Limb (tissue), 2 donors: ENCODE measurements at regions not wholly inside any gene's neighbourhood (a gene's known extent, or its start where the extent isn't known, plus 50 kb on each side); places are given as distances from the start of the nearest gene placed in this dataset.

Experiments used
- DNase-seq, 2 donors: peaks; one replicate each; pipeline ENCODE4 v3.0.0-alpha.2; 2016; ENCODE audit errors: extremely low spot score in 2 of 2

DNA sequence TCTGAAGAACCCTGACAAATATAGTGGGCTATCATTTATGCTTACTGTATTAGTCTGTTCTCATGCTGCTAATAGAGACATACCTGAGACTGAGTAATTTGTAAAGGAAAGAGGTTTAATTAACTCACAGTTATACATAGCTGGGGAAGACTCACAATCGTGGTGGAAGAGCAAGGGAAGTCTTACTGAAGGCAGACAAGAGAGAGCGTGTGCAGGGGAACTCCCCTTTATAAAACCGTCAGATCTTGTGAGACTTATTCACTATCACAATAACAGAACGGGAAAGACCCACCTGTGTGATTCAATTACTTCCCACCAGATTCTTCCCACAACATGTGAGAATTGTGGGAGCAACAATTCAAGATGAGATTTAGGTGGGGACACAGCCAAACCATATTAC is 526.8 kb upstream of the GOT2 start:
- DNase-seq: no peak

DNA sequence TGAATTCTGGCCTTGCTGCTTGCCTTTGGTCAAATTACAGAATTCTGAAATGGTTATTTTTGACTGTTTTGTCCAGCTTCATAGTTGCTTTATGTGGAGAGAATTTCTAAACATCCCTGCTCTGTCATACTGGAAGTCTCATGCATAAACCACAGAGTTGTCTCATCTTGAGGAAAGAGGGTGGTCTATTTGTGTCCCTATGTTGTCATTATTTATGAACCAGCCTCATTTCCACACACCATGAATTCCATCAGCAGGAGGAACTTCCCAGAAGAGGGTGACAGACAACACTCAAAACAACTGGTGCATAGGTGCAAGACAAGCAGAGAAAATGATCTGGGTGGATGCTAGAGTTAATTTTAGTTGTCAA is 525.8 kb upstream of the GOT2 start:
- no peak for DNase-seq

DNA sequence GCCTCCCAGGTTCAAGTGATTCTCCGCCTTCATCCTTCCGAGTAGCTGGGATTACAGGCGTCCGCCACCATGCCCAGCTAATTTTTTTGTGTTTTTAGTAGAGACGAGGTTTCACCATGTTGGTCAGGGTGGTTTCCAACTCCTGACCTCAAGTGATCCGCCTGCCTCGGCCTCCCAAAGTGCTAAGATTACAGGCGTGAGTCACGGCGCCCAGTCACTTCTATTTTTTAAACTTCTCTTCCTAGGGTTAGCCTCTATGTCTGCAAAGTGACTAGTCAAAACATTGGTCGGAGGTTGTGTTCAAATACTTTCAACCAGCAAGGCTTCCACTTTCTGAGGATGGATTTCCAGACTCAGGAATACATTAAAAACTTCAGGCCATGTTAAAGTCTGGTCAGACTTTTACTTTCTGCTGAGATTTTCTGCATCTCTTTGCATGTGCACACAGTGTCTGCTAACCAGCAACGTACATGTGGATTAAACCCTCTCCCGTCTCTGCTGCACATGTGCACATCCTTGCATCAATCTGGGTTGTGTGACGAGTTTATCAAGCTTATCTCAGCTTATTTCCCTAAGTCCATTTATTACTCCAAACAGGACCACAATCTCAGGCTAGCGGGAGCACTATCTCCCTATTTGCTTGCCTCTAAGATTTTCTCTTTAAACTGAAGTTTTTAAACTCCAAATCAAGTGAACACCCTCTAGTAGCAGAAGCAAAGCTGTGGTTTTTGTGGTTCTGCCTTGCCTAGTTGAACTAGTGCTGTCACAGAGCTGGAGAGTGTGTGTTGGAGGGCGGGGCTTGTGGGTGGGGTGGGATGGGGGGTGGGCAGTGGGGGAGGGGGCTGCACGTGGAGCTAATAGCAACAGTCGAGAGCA is 525.2 kb upstream of the GOT2 start:
- no peak for DNase-seq

DNA sequence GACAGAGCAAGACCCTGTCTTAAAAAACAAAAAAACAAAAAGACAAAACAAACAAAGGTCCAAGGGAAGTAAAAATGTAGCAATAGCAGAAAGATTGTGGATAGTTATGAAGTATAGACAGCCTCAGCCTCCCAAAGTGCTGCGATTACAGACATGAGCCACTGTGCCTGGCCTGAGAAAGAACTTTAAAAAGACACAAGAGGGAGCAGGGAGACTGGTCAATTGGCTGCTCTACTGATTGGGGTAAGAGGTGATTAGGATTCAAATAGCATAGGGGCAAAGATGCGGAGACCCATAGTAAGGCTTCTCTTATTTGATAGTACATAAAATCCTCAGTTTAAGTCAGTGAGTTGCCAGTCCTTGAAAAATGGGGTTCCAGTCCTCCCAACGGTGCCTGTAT is 518.2 kb upstream of the GOT2 start:
- no peak for DNase-seq

DNA sequence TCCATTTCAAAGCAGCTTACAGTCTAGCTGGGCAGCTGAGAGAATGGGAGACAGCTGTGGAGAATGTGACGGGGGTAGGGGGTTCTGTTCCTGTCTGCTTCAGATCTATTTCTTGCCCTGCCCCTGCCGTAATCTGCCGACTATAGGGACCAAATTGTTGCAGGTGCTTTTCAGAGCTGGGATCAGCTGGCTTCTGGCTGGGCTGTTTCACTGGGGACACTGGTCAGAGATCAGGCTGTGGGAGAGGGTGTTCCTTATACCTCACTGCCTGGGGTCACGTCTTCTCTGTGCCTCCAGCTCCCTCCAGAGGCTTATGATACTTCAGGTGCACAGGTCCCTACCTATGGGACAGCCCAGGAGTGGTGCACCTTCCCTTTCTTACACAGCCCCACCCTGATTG is 514.9 kb upstream of the GOT2 start:
- DNase-seq: no peak

DNA sequence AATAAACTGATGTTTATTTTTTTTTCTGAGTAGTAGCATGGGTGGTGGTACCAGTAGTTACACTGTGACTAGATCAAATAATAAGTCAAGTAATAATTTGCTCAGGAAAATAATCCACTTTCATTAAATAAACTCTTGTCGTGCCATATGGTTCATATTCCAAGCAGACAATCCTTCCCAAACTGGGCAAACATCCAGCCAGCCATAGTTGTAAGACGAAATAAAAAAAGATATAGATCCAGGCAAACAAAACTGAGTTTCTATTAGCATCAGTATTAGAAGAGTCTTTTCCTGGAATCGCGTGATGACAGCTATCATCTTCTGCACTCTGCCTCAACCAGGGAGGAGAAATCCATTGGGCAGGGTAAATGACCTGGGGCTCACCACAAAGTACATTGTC is 508.4 kb upstream of the GOT2 start:
- peak in 1 of 2 donors; percentile 25 for DNase-seq

DNA sequence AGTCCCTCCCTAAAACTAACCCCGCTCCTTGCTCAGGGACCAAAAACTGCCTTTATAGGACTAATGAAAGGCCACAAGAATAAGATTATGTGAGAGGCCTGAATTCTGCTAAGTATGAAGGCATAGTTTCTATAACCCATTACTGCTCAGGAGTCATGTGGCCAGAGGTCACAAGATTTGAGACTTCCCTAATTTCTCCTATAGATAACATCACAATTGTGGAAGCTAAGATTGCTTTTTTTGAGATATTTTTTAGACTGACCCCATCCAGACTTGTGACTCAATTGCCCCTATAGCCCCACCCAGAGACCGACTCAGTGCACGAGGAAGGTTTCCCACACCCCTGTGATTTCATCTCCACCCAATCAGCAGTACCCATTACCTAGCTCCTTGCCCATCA is 504.1 kb upstream of the GOT2 start:
- no peak for DNase-seq

DNA sequence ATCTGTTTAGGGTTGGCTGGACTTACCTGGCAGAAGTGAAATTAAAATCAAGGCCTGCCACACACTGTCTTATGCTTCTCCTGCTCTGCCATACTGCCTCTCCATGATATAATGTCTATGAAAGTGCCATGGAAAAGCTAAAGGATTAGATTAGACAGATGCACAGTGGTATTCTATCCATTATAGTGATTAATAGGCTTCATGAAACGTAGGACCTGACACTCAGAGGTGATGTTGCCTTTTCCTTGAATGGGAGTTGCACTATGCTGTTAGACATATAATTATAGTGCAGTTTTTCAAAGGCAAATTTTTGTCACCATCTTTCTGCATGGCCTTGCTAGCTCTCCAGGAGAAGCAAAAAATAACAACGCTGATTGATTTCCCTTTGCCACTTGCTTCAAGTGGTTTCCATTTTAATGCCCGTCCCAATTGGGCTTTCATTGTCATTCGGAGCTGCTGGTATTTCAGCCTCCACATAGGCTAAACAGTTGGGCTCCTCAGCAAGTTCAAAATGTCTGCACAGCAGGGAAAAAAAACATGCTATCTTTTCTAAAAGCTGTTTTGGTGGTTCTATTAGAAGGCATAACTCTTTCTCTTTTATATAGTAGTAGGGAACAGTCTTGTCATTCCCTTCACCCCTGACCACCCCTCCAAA is 502.8 kb upstream of the GOT2 start:
- no peak for DNase-seq

DNA sequence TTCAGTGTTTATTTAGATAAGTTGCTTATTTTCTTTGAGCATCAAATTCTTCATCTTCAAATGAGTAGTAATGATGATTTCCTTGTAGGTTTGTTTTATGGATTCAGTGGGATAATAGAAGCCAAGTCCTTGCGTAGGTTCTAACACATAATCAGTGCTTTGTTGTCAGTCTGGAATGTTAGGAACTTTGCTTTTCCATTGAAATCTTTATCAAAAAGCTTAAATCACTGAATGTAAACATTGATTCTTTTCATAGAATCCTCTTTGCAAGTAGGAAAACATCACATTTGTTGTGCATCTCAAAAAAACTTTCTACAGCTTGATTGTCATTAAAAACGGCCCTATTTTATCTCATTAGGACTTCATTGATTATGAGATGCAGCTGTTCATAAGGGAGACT is 490.3 kb upstream of the GOT2 start:
- no peak for DNase-seq

DNA sequence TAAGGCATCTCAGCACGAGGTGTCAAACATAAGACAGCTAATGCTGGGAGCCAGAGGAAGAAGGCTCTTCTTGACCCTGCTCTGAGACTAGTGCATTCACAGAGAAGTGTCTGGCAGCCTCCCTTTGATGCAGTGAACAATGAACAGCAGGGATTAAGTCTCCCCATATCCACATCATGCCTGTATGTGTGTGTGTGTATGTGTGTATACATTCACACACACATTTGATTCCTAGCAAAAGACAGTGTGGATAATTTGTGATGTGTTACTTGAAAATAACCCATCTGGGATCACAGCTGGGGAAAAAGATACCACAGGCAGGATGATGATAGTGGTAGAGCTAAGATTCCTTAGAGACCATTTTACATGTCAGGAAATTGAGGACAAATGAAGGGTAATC is 485.9 kb upstream of the GOT2 start:
- DNase-seq: no peak

DNA sequence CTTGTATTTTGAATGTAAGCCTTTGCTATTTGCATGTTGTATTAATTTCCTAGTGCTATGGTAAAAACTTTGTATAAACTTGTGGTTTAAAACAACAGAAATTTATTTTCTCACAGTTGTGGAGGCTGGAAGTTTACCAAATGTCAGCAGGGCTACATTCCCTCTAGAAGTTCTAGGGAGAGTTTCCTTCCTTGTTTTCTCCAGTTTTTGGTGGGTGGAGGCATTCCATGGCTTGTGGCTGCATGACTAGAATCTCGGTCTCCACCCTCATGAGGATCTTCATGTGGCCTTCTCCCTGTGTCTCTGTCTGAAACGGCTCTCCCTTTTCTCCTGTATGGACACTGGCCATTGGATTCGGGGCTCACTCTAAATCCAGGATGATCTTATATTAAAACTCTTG is 482.2 kb upstream of the GOT2 start:
- no peak for DNase-seq

DNA sequence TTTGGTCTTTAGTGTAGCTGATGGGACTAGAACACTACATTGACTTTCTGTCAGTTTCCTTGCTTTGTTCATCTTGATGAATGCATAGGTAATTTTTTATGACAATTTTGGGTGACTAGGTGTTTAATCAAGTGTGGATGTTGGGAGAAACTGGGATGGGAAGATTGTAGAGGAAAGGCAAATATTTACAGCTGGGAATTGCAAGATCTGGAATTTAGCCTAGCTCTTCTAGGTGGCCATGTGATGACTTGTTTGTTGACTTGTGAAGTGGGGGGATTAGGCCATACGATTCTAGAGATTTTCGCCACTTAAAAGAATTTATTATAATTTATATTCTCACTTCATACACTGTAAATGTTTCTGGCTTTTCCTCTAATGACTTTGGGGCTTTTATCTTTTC is 480.3 kb upstream of the GOT2 start:
- DNase-seq: no peak

DNA sequence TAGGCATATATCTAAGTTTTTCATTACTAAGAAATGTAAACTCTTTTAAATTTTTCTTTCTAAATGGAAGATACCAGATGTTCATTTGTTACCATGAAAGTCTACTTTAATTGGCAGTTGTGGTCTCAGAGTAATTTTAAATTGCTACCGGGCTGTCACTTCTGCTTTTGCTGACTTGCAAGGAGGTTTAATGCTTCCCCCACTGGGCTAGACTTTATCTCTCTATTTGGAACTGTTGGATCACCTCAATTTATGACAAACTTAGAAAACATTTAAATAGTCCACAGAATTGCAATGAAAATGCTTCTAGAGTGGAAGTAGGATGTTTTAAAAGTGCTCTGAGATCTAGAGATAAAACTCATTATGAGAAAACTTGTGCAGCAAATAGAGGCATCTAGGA is 479.8 kb upstream of the GOT2 start:
- no peak for DNase-seq

DNA sequence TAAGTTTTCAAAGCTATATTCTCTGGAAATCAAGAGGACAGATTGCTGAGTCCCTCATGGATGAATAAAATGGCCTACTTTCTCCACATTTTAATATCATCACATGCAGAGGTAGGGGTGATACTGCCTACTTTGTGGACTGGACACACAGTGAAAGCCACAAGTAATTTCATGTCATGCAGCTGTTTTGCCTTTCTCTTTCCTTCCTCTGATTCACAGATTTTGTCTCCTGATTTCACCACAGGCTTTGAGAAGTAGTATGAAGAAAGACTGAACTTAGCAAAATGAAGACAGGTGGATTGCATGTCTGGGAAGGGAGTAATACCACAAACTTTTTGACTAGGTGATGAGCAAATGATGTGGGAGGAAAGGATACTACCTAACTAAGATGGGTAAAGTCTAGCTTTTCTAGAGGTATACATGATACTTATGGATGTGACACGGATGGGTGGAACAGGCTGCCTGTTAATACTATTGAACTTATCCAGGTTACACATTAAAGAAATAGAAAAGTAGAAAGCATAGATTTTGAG is 478.4 kb upstream of the GOT2 start:
- DNase-seq: no peak

DNA sequence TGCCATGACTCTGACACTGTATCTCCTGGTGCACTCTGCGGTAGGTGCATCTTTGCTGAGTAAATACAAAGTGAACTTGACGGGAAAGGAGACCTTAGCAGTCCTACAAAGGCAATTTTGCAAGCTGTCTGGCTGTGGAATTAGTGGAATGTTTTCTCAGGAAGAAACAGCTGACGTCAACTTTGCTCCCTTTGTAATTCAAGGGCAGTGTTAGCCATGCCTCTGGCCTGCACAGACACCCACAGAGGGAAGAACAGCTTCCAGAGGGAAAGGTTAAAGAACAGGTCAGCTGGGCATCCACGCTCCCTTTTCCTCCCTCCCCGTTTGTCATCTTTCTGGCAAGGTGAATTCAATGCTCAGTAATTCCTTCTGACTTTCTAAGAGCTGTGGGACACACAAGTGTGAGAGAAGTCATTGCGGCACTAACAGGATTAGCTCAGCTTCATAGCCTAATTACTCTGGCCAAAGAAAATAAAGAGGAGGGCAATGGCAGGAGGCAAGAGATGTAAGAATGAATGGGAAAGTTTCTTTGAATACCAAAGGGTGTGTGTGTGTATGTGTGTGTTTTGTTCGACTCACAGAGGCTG is 476.9 kb upstream of the GOT2 start:
- peak in 1 of 2 donors; percentile 19 for DNase-seq

DNA sequence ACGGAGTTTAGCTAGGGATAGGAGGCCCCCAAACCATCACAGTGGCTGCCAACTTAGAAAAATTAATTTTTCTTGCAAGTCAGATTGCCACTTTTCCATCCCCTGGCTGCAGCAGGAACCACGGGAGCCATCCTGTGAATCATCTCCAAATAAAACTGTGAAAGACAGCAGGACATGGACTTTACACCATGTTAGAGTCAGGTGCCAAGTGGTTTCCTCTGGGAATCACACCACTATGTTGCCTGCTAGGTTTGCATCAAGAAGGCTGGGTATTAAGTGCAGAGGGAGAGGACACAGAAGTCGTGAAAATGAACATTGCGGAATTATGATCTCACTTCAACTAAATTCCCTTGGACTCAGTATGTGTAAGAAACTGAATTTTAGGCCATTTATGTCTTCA is 471.3 kb upstream of the GOT2 start:
- DNase-seq: no peak

DNA sequence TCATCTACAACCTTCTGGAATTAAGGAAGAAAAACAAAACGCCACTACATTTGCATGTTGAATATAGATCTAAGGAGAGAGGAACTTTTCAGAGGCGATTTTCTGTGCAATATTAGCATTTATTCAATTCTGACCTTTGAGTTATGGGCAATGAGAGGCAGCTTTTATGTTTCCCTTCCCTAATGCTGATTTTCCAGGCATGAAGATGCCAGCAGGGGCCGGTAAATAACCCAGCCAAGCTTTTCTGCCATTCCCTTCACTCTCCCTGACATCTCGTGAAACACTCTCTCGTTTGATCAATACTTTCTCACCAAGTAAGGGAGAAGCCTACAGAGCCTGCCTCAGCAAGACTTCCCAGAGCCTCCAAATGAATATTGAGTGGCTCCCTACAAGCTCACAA is 470.5 kb upstream of the GOT2 start:
- no peak for DNase-seq

DNA sequence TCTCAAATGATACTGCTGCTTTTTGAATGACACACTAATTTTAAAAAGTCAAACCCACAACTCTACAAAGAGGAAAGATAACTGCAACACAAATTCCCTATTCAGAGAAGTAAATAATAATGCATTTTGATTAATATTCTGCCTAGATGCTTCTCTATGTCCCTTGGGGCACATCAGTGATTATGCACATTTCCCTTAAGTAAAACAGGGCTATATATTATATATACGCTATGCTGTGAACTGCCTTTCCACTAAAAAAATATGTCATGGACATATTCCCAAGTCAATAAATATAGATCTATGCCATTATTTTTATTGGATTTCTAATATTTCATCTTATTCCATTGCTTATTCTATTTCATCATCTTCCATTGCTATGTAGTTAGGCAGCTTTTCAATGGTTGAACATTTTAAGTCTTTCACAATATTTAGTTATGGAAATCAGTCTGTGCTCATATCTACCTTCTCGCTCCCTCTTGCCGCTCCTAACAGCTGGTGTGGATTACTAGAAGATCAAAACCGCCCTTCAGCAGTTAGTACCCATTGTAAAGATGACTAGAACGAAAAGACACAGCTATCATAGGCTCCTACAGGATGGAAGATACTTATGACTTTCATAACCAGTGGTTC is 468.2 kb upstream of the GOT2 start:
- DNase-seq: no peak

DNA sequence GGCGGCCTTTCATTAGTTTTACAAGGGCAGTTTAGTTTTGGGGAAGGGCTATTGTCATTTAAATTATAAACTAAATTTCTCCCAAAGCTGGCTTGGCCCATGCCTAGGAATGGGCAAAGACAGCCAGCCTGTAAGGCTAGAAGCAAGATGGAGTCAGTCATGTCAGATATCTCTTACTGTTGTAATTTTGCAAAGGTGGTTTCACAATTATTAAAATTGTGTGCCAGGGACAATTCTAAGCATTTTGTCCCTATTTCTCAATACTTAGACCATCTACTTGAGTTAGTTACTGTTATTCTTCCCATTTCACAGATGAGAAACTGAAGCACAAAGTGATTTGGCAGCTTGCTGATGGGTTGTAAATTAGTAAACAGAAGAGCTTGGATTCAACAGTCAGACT is 467.7 kb upstream of the GOT2 start:
- no peak for DNase-seq

DNA sequence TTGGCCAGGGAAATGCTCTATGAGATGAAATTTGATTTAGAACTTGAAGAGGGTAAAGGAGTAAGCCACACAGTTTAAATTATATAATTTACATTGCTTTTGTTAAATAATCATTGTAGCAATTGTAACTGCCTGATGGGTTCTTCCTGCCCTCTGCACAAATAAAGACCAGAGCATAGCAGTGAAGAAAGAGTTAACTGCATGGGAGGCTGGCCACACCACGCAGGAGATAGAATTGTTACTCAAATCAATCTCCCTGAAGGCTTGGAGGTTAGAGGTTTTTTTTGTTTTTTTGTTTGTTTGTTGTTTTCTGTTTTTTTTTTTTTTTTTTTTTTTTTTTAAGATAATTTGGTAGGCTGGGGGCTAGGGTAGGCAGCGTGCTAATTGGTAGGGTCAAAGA is 467.0 kb upstream of the GOT2 start:
- no peak for DNase-seq

DNA sequence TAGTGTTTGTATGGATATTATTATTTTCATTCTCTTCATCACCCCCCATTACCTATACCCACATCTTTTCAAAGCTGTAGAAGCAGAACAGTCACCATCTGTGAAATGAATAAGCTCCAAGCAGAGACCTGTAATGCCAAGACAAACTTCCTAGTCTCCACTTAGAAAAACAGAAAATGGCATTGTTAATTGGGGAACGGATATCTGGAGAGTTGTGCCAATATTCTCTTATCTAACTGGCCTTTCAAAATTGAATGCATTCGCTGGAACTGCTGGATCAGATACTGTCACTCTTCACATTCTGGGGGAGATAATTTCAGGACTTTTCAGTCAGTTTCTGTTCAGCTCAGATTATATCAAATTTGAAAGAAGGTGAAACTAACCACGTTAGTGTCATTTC is 464.4 kb upstream of the GOT2 start:
- DNase-seq: no peak

DNA sequence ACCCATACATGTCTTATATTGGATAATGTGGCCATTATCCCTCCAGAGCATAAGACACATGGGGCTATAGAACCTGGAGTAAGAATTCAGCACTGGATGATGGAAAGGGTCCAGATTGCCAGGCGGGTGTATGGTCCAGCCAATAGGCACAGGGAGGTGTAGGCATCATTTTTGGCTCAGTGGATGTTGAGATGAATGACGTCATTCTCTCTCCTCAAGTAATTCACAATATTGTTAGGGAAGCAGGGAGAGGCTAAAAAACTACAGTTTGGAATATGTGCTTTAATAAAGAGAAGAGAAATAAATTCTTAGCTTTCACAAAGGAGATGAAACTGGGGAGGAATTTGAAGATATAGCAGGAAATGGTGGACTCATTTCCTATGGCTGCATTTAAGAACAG is 461.1 kb upstream of the GOT2 start:
- no peak for DNase-seq
